Tibial artery (tissue), 4 donors: ENCODE measurements at regions not wholly inside any gene's neighbourhood (a gene's known extent, or its start where the extent isn't known, plus 50 kb on each side); places are given as distances from the start of the nearest gene placed in this dataset.
"Not testable (repeated sequence)": the region's sequence is repeated elsewhere in the genome, so short reads cannot be mapped to it uniquely, and the experiment has no call there.

Experiments
- DNase-seq, 2 donors: peaks; one replicate each; pipeline ENCODE4 v3.0.0-alpha.2; 2019
- H3K27ac ChIP-seq, 2 donors: fragments of 200-600 bp; sonication (generic) in 1 of 2; 1 replicate in 1 of 2; 2 replicates in 1 of 2; pipeline ENCODE4 v1.5.1; 2018 to 2019; ENCODE audit warnings: mild to moderate bottlenecking in 1 of 2
- H3K27me3 ChIP-seq, 2 donors: fragments of 200-600 bp; sonication (generic) in 1 of 2; one replicate each; pipeline versions ENCODE4 v1.5.1 to v1.6.0; 2016 to 2019
- H3K36me3 ChIP-seq, 3 donors: fragments of 200-600 bp; sonication (generic) in 2 of 3; one replicate each; pipeline ENCODE4 v1.5.1; 2016 to 2019; ENCODE audit warnings: mild to moderate bottlenecking in 2 of 3
- H3K4me1 ChIP-seq, 4 donors: fragments of 200-600 bp; sonication (generic) in 2 of 4; 1 replicate in 3 of 4; 2 replicates in 1 of 4; pipeline ENCODE4 v1.5.1; 2016 to 2019
- H3K4me3 ChIP-seq, 2 donors: fragments of 200-600 bp; sonication (generic) in 1 of 2; 1 replicate in 1 of 2; 2 replicates in 1 of 2; pipeline ENCODE4 v1.5.1; 2018 to 2019; ENCODE audit warnings: mild to moderate bottlenecking in 2 of 2
- H3K9me3 ChIP-seq, 3 donors: fragments of 200-600 bp; sonication (generic) in 1 of 3; one replicate each; pipeline ENCODE4 v1.5.1; 2016 to 2019
- intact Hi-C: fragments of 100-400 bp; cut with DNase I; formaldehyde crosslinking; loops from one replicate; pipeline ENCODE4 v1.15.0; 2023; ENCODE audit warnings: low total_unique reads
- TF ChIP-seq, protein P1 (sequence below), 2 experiments: fragments of 200-600 bp in 1 of 2; fragments of 450-650 bp in 1 of 2; IDR thresholded peaks; one replicate each; pipeline ENCODE4 v1.5.1; 2017 to 2019; ENCODE audit warnings: antibody characterized with exemption in 2 of 2, mild to moderate bottlenecking in 1 of 2, moderate library complexity in 1 of 2

DNA sequence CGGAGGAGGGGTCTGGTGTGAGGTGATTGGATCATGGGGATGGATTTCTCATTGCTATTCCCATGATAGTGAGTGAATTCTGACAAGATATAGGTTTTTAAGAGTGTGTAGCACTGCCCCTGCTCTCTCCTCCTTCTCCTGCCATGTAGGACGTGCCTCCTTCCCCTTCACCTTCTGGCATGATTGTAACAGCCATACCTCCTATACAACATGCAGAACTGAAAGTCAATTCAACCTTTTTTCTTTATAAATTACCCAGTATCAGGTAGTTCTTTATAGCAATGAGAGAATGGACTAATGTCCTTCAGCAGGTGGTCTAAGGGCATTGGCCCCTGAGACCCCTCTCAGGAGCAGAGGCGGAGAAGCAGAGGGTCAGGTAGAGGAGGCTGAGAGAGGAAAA is 168.7 kb upstream of the ETV3 start:
- no peaks in the 10 kb centered on the region for H3K27me3 ChIP-seq
- H3K27ac ChIP-seq, result no peak overlapping the region
- intact Hi-C loops, result no loop called here
- DNase-seq, result no peak
- H3K36me3 ChIP-seq, result no peaks in the 10 kb centered on the region
- H3K4me3 ChIP-seq, result no peak overlapping the region
- H3K4me1 ChIP-seq, result no peaks in the 10 kb centered on the region
- TF ChIP-seq, protein P1, sequence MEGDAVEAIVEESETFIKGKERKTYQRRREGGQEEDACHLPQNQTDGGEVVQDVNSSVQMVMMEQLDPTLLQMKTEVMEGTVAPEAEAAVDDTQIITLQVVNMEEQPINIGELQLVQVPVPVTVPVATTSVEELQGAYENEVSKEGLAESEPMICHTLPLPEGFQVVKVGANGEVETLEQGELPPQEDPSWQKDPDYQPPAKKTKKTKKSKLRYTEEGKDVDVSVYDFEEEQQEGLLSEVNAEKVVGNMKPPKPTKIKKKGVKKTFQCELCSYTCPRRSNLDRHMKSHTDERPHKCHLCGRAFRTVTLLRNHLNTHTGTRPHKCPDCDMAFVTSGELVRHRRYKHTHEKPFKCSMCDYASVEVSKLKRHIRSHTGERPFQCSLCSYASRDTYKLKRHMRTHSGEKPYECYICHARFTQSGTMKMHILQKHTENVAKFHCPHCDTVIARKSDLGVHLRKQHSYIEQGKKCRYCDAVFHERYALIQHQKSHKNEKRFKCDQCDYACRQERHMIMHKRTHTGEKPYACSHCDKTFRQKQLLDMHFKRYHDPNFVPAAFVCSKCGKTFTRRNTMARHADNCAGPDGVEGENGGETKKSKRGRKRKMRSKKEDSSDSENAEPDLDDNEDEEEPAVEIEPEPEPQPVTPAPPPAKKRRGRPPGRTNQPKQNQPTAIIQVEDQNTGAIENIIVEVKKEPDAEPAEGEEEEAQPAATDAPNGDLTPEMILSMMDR (IDR thresholded peaks at IDR 0.05), result no peak
- H3K9me3 ChIP-seq, result no peaks in the 10 kb centered on the region

GRCh38 chr1:157304271-157304670 is 166.1 kb upstream of the ETV3 start:
- Histone ChIP-seq H3K4me1 (no peaks in the 10 kb centered on the region), H3K9me3 (no peaks in the 10 kb centered on the region), H3K27ac (no peak overlapping the region), H3K27me3 (no peaks in the 10 kb centered on the region), H3K4me3 (no peak overlapping the region), H3K36me3 (no peaks in the 10 kb centered on the region)
- DNase-seq, result no peak
- TF ChIP-seq, protein P1 (IDR thresholded peaks at IDR 0.05), result no peak
- intact Hi-C loops, result no loop called here

- TF ChIP-seq, protein P1 (IDR thresholded peaks at IDR 0.05), result no peak
- DNase-seq, result no peak
- no peaks in the 10 kb centered on the region for H3K36me3 ChIP-seq
- no peak overlapping the region for H3K27ac ChIP-seq
- intact Hi-C loops, result no loop called here
- no peaks in the 10 kb centered on the region for H3K27me3 ChIP-seq
- H3K4me3 ChIP-seq, result no peak overlapping the region
- H3K9me3 ChIP-seq, result no peaks in the 10 kb centered on the region
- no peaks in the 10 kb centered on the region for H3K4me1 ChIP-seq
Observed at GRCh38 chr1:157302724-157303123, 164.5 kb upstream of the ETV3 start.

DNA sequence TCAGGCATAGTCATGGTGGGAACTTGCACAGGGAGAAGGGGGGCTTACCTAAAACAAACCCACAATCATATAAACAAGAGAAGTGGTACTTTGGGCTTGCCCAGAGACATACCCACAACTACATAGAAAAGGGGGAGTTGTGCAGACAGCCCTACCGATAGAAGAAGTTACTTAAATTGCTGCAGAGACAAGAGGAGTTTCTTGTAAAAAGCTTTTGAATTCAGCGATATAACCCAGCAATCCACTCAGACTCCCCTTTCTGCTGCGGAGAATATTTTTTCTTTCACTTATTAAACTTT is 164.0 kb upstream of the ETV3 start:
- no peaks in the 10 kb centered on the region for H3K36me3 ChIP-seq
- no peaks in the 10 kb centered on the region for H3K27me3 ChIP-seq
- intact Hi-C loops, result no loop called here
- H3K27ac ChIP-seq, result no peak overlapping the region
- no peaks in the 10 kb centered on the region for H3K4me1 ChIP-seq
- DNase-seq, result no peak
- TF ChIP-seq, protein P1 (IDR thresholded peaks at IDR 0.05), result no peak
- no peaks in the 10 kb centered on the region for H3K9me3 ChIP-seq
- no peak overlapping the region for H3K4me3 ChIP-seq

- DNase-seq, result no peak
- Histone ChIP-seq H3K27ac (no peak overlapping the region), H3K4me1 (no peaks in the 10 kb centered on the region), H3K9me3 (no peaks in the 10 kb centered on the region), H3K27me3 (no peaks in the 10 kb centered on the region), H3K4me3 (no peak overlapping the region), H3K36me3 (no peaks in the 10 kb centered on the region)
- intact Hi-C loops, result no loop called here
- TF ChIP-seq, protein P1 (IDR thresholded peaks at IDR 0.05), result no peak
Observed at GRCh38 chr1:157301477-157302198, 163.4 kb upstream of the ETV3 start.

GRCh38 chr1:157294387-157295145 is 156.4 kb upstream of the ETV3 start:
- H3K27ac ChIP-seq, H3K27me3 ChIP-seq, H3K36me3 ChIP-seq, H3K9me3 ChIP-seq, DNase-seq, H3K4me3 ChIP-seq, H3K4me1 ChIP-seq, intact Hi-C loops: not testable (repeated sequence)
